Tibial nerve (tissue), 3 donors: ENCODE measurements at regions not wholly inside any gene's neighbourhood (a gene's known extent, or its start where the extent isn't known, plus 50 kb on each side); places are given as distances from the start of the nearest gene placed in this dataset.
"Not testable (repeated sequence)": the region's sequence is repeated elsewhere in the genome, so short reads cannot be mapped to it uniquely, and the experiment has no call there.

ENCODE experiments used
- POLR2A ChIP-seq, 2 donors: fragments of 450-650 bp; IDR thresholded peaks; one replicate each; pipeline ENCODE4 v1.6.1; 2017; ENCODE audit warnings: antibody characterized with exemption in 2 of 2, mild to moderate bottlenecking in 2 of 2, moderate library complexity in 2 of 2
- TF ChIP-seq, protein P1 (sequence below), 5 experiments: fragments of 200-600 bp in 3 of 5; fragments of 450-650 bp in 2 of 5; sonication (generic) in 3 of 5; IDR thresholded peaks; one replicate each; pipeline ENCODE4 v1.5.1; 2016 to 2019; ENCODE audit warnings: antibody characterized with exemption in 5 of 5, mild to moderate bottlenecking in 3 of 5, moderate library complexity in 2 of 5

DNA sequence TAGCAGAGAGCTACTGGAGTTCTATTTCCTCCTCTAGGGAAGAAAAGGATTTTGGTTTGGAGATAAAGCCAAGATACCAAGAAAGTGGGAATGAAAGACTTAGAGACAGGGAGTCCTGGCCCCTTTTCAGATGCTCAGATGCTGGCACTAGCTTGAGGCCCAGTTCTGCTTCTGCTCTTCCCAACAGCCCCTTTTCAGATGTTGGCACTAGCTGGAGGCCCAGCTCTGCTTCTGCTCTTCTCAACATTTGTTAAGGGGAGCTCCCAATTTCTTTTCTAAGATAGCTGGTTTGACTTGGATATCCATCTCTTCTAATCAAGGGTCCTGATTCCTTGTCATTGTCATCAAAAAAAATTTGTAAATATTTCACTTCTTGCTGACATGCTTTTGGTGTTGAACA lies 874.0 kb upstream of the TPTE start:
- TF ChIP-seq, protein P1, sequence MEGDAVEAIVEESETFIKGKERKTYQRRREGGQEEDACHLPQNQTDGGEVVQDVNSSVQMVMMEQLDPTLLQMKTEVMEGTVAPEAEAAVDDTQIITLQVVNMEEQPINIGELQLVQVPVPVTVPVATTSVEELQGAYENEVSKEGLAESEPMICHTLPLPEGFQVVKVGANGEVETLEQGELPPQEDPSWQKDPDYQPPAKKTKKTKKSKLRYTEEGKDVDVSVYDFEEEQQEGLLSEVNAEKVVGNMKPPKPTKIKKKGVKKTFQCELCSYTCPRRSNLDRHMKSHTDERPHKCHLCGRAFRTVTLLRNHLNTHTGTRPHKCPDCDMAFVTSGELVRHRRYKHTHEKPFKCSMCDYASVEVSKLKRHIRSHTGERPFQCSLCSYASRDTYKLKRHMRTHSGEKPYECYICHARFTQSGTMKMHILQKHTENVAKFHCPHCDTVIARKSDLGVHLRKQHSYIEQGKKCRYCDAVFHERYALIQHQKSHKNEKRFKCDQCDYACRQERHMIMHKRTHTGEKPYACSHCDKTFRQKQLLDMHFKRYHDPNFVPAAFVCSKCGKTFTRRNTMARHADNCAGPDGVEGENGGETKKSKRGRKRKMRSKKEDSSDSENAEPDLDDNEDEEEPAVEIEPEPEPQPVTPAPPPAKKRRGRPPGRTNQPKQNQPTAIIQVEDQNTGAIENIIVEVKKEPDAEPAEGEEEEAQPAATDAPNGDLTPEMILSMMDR (IDR thresholded peaks at IDR 0.05), result not testable (repeated sequence)
- TF ChIP-seq POLR2A (IDR thresholded peaks at IDR 0.05), result not testable (repeated sequence)
